ENCODE measurements at regions not wholly inside any gene's neighbourhood (a gene's known extent, or its start where the extent isn't known, plus 50 kb on each side); places are given as distances from the start of the nearest gene placed in this dataset.

GRCh38 chr5:74301576-74301975 lies 339.0 kb downstream of the ENC1 start:
- H3K4me1 ChIP-seq (ENCODE audit: control insufficient read depth in 1 of 2, low read depth in 2 of 2) = no peaks in the 10 kb centered on the region
- no peaks in the 10 kb centered on the region for H3K36me3 ChIP-seq
- no peak overlapping the region for H3K4me3 ChIP-seq
- TF ChIP-seq, protein P1, sequence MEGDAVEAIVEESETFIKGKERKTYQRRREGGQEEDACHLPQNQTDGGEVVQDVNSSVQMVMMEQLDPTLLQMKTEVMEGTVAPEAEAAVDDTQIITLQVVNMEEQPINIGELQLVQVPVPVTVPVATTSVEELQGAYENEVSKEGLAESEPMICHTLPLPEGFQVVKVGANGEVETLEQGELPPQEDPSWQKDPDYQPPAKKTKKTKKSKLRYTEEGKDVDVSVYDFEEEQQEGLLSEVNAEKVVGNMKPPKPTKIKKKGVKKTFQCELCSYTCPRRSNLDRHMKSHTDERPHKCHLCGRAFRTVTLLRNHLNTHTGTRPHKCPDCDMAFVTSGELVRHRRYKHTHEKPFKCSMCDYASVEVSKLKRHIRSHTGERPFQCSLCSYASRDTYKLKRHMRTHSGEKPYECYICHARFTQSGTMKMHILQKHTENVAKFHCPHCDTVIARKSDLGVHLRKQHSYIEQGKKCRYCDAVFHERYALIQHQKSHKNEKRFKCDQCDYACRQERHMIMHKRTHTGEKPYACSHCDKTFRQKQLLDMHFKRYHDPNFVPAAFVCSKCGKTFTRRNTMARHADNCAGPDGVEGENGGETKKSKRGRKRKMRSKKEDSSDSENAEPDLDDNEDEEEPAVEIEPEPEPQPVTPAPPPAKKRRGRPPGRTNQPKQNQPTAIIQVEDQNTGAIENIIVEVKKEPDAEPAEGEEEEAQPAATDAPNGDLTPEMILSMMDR (IDR thresholded peaks at IDR 0.05) = no peak
- no peaks in the 10 kb centered on the region for H3K9me3 ChIP-seq
- ATAC-seq (ENCODE audit: insufficient number of reproducible peaks, low FRiP score, low read depth) (no peak), DNase-seq (ENCODE audit: low spot score) (no peak)
- no peaks in the 10 kb centered on the region for H3K27me3 ChIP-seq (replicated peaks; ENCODE audit: insufficient read depth)
- no peak overlapping the region for H3K27ac ChIP-seq

- no peak overlapping the region for H3K4me3 ChIP-seq
- no peak overlapping the region for H3K27ac ChIP-seq
- no peaks in the 10 kb centered on the region for H3K9me3 ChIP-seq
- no peaks in the 10 kb centered on the region for H3K27me3 ChIP-seq (replicated peaks; ENCODE audit: insufficient read depth)
- no peaks in the 10 kb centered on the region for H3K36me3 ChIP-seq
- H3K4me1 ChIP-seq (ENCODE audit: control insufficient read depth in 1 of 2, low read depth in 2 of 2) = no peaks in the 10 kb centered on the region
- DNase-seq (ENCODE audit: low spot score) = no peak
- no peak for ATAC-seq (ENCODE audit: insufficient number of reproducible peaks, low FRiP score, low read depth)
- TF ChIP-seq, protein P1 (IDR thresholded peaks at IDR 0.05) = no peak
Measured at GRCh38 chr5:74300808-74301389, 339.6 kb downstream of the ENC1 start.

DNA sequence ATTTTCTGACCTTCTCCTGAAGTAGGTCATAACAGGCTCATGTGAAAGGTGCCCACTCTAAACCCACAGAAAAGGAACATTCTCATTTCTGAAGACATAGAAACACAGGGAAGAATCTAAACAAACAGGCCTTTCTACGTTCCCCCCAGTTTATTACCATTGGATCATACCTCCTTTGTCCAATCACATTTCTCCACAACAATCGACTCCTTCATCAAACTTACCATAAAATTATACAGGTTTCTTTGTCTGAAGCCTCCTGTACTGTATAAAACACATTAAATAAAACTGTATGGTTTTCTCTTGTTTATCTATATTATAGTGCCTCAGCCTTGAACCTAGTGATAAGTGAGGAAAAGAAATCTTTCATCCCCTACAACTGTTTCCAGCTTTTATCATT lies 340.7 kb downstream of the ENC1 start:
- TF ChIP-seq, protein P1 (IDR thresholded peaks at IDR 0.05) = no peak
- no peak for ATAC-seq (ENCODE audit: insufficient number of reproducible peaks, low FRiP score, low read depth)
- no peaks in the 10 kb centered on the region for H3K9me3 ChIP-seq
- H3K4me3 ChIP-seq = no peak overlapping the region
- no peaks in the 10 kb centered on the region for H3K4me1 ChIP-seq (ENCODE audit: control insufficient read depth in 1 of 2, low read depth in 2 of 2)
- DNase-seq (ENCODE audit: low spot score) = no peak
- H3K27ac ChIP-seq = no peak overlapping the region
- no peaks in the 10 kb centered on the region for H3K27me3 ChIP-seq (replicated peaks; ENCODE audit: insufficient read depth)
- H3K36me3 ChIP-seq = no peaks in the 10 kb centered on the region

- Histone ChIP-seq H3K27me3 (replicated peaks; ENCODE audit: insufficient read depth) (no peaks in the 10 kb centered on the region), H3K4me3 (no peak overlapping the region), H3K9me3 (no peaks in the 10 kb centered on the region), H3K27ac (no peak overlapping the region), H3K36me3 (no peaks in the 10 kb centered on the region), H3K4me1 (ENCODE audit: control insufficient read depth in 1 of 2, low read depth in 2 of 2) (peaks cover 6 to 18% of the 10 kb centered on the region in 2 donors)
- ATAC-seq (ENCODE audit: insufficient number of reproducible peaks, low FRiP score, low read depth) = no peak
- DNase-seq (ENCODE audit: low spot score) = no peak
- TF ChIP-seq, protein P1 (IDR thresholded peaks at IDR 0.05) = no peak
Measured at GRCh38 chr5:74296685-74297408, 343.7 kb downstream of the ENC1 start.

DNA sequence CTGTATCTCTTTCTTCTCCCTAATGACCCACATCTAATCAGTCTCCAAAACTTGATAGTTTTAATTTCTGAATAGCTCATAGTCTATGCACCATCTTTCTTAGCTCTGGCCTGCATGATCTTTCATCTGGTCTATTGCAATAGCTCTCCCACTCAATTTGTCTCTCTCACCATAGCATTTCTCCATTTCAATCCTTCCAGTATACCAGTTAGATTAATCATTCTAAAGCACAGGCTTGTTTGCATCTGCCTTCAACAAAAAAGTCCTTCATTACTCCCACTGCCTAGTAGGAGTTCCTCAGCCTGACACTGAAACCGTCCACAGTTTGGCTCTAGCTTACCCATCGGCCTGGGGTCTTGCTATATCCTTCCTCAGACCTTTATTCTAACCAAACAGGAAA lies 344.9 kb downstream of the ENC1 start:
- H3K27me3 ChIP-seq (replicated peaks; ENCODE audit: insufficient read depth) = no peaks in the 10 kb centered on the region
- H3K36me3 ChIP-seq = no peaks in the 10 kb centered on the region
- ATAC-seq (ENCODE audit: insufficient number of reproducible peaks, low FRiP score, low read depth) (no peak), DNase-seq (ENCODE audit: low spot score) (no peak)
- H3K4me3 ChIP-seq = no peak overlapping the region
- H3K4me1 ChIP-seq (ENCODE audit: control insufficient read depth in 1 of 2, low read depth in 2 of 2) = peaks cover 6 to 22% of the 10 kb centered on the region in 2 donors
- TF ChIP-seq, protein P1 (IDR thresholded peaks at IDR 0.05) = no peak
- H3K9me3 ChIP-seq = no peaks in the 10 kb centered on the region
- H3K27ac ChIP-seq = no peak overlapping the region

Measured in thoracic aorta (tissue), 2 donors.